Neuronal stem cell (in vitro differentiated cells): ENCODE measurements at regions not wholly inside any gene's neighbourhood (a gene's known extent, or its start where the extent isn't known, plus 50 kb on each side); places are given as distances from the start of the nearest gene placed in this dataset.
"Not testable (repeated sequence)": the region's sequence is repeated elsewhere in the genome, so short reads cannot be mapped to it uniquely, and the experiment has no call there.

Experiments
- DNase-seq: peaks from one replicate; pipeline ENCODE4 v3.0.0-alpha.2; 2013; ENCODE audit warnings: low spot score
- H2AFZ ChIP-seq: one replicate; pipeline ENCODE4 v1.6.1; 2013; ENCODE audit warnings: mild to moderate bottlenecking, low read length, inconsistent platforms
- H2AK5ac ChIP-seq: 2 replicates; pipeline ENCODE4 v1.6.1; 2013; ENCODE audit warnings: low read depth, mild to moderate bottlenecking, inconsistent platforms, low read length, moderate library complexity, mixed read lengths
- H2BK120ac ChIP-seq: 2 replicates; pipeline ENCODE4 v1.6.1; 2013; ENCODE audit warnings: low read depth, mild to moderate bottlenecking, inconsistent platforms, low read length, moderate library complexity, mixed read lengths
- H2BK12ac ChIP-seq: one replicate; pipeline ENCODE4 v1.6.1; 2013; ENCODE audit warnings: low read length, inconsistent platforms
- H2BK15ac ChIP-seq: 2 replicates; pipeline ENCODE4 v1.6.1; 2013; ENCODE audit warnings: mild to moderate bottlenecking, low read length, inconsistent platforms, mixed read lengths
- H2BK5ac ChIP-seq: one replicate; pipeline ENCODE4 v1.6.1; 2013; ENCODE audit warnings: inconsistent platforms, mild to moderate bottlenecking, low read length, moderate library complexity
- H3K14ac ChIP-seq: one replicate; pipeline ENCODE4 v1.6.1; 2013; ENCODE audit warnings: low read length, inconsistent platforms
- H3K18ac ChIP-seq: 2 replicates; pipeline ENCODE4 v1.6.1; 2013; ENCODE audit warnings: low read length, inconsistent platforms
- H3K23ac ChIP-seq: 2 replicates; pipeline ENCODE4 v1.6.1; 2013; ENCODE audit warnings: low read depth, mild to moderate bottlenecking, mixed read lengths, low read length, inconsistent platforms; ENCODE audit not compliant: poor library complexity
- H3K27ac ChIP-seq: replicated peaks from 3 replicates; pipeline ENCODE4 v1.5.1; 2013; ENCODE audit warnings: low read length, inconsistent platforms
- H3K27me3 ChIP-seq, 3 experiments: 2 replicates each; pipeline ENCODE4 v1.6.1; 2013; ENCODE audit warnings: low read length in 3 of 3, mild to moderate bottlenecking in 2 of 3, inconsistent platforms in 1 of 3, low read depth in 1 of 3, mixed read lengths in 1 of 3, moderate library complexity in 1 of 3; ENCODE audit not compliant: control insufficient read depth in 3 of 3, insufficient read depth in 3 of 3
- H3K36me3 ChIP-seq, 2 donors: replicated peaks in 1 of 2; 2 replicates each; pipeline ENCODE4 v1.6.1; 2013; ENCODE audit warnings: low read length in 2 of 2; ENCODE audit not compliant: control insufficient read depth in 2 of 2, insufficient read depth in 2 of 2
- H3K4ac ChIP-seq: 2 replicates; pipeline ENCODE4 v1.6.1; 2013; ENCODE audit warnings: inconsistent platforms, mild to moderate bottlenecking, low read length, moderate library complexity
- H3K4me1 ChIP-seq, 2 donors: 1 replicate in 1 of 2; 2 replicates in 1 of 2; pipeline ENCODE4 v1.6.1; 2013; ENCODE audit warnings: low read length in 2 of 2, low read depth in 1 of 2; ENCODE audit not compliant: control insufficient read depth in 2 of 2, insufficient read depth in 1 of 2
- H3K4me2 ChIP-seq: one replicate; pipeline ENCODE4 v1.6.1; 2013; ENCODE audit warnings: mild to moderate bottlenecking, low read length, inconsistent platforms; ENCODE audit not compliant: insufficient read depth, poor library complexity, severe bottlenecking
- H3K4me3 ChIP-seq, 2 donors: 2 replicates each; pipeline ENCODE4 v1.5.1; 2013; ENCODE audit warnings: low read length in 2 of 2, mild to moderate bottlenecking in 2 of 2, inconsistent platforms in 1 of 2, moderate library complexity in 1 of 2
- H3K79me1 ChIP-seq: one replicate; pipeline ENCODE4 v1.6.1; 2013; ENCODE audit warnings: low read depth, mild to moderate bottlenecking, inconsistent platforms, low read length, moderate library complexity
- H3K9ac ChIP-seq: one replicate; pipeline ENCODE4 v1.6.1; 2013; ENCODE audit warnings: mild to moderate bottlenecking, low read depth, low read length, inconsistent platforms; ENCODE audit not compliant: poor library complexity
- H3K9me3 ChIP-seq, 2 donors: replicated peaks in 1 of 2; 2 replicates each; pipeline versions ENCODE3 to v1.6.1; 2013; ENCODE audit warnings: low read length in 2 of 2, mild to moderate bottlenecking in 2 of 2, inconsistent platforms in 1 of 2, low read depth in 1 of 2, mixed read lengths in 1 of 2, moderate library complexity in 1 of 2; ENCODE audit not compliant: control insufficient read depth in 2 of 2, insufficient read depth in 1 of 2
- H4K8ac ChIP-seq: one replicate; pipeline ENCODE4 v1.6.1; 2013; ENCODE audit warnings: low read depth, mild to moderate bottlenecking, inconsistent platforms, low read length, moderate library complexity
- H4K91ac ChIP-seq: one replicate; pipeline ENCODE4 v1.6.1; 2013; ENCODE audit warnings: low read length, low read depth, mild to moderate bottlenecking, inconsistent platforms; ENCODE audit not compliant: poor library complexity
- WGBS, 2 donors: extraction: QIAGEN DNeasy Blood & Tissue Kit; methylation state at CpG; one replicate each; pipeline ENCODE4 v1.1.7; 2013; ENCODE audit warnings: missing lambda C conversion rate in 2 of 2, mixed read lengths in 1 of 2; ENCODE audit not compliant: insufficient read length in 2 of 2, insufficient replicate concordance in 1 of 2; ENCODE audit errors: extremely low coverage in 2 of 2; 5-methylcytosine and 5-hydroxymethylcytosine counted together

DNA sequence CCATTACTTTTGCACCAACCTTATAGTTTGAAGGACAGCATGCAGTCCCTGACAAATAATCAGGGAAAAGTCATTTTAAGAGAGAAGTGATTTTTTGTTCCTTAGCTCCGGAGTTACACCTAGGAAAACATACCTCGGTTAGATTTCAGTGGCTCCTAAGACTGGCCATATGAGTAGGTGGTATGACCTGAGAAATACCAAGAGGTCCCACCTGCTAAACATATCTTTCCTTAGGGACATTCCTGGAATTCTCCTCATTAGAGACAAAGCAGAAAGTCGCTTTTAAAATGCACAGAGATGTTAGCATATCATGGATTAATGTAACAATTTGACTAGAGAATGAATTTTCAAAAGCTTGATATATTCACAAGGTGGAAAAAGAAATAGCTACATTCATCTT lies 84.2 kb upstream of the RNPC3 start:
- Histone ChIP-seq H2AFZ (no peak overlapping the region), H3K27ac (no peak overlapping the region)
- WGBS, 2 donors = no CpG with 5 or more reads among the region's 3 CpGs

DNA sequence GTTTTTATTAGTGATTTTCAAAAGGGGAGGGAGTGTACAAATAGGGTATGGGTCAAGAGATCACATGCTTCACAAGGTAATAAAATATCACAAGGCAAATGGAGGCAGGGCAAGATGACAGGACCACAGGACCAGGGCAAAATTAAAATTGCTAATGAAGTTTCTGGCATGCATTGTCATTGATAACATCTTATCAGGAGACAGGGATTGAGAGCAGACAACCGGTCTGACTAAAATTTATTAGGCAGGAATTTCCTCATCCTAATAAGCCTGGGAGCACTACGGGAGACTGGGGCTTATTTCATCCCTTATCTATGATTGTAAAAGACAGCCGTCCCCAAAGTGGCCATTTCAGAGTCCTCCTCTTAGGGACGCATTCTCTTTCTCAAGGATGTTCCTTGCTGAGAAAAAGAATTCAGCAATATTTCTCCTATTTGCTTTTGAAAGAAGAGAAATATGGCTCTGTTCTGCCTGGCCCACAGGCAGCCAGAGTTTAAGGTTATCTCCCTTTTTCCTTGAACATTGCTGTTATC lies 88.9 kb upstream of the RNPC3 start:
- not testable (repeated sequence) for H3K36me3 ChIP-seq, H3K9ac ChIP-seq, H3K18ac ChIP-seq, H3K4me1 ChIP-seq, H3K4me2 ChIP-seq, H2BK120ac ChIP-seq, H2AK5ac ChIP-seq, H3K79me1 ChIP-seq, H3K27me3 ChIP-seq, H4K8ac ChIP-seq, H3K23ac ChIP-seq, H3K4me3 ChIP-seq, H3K4ac ChIP-seq, H3K27ac ChIP-seq, H2BK15ac ChIP-seq, H4K91ac ChIP-seq, H3K9me3 ChIP-seq, H2BK12ac ChIP-seq, H3K14ac ChIP-seq, H2BK5ac ChIP-seq, H2AFZ ChIP-seq, DNase-seq
- WGBS, 2 donors = no CpG with 5 or more reads among the region's 4 CpGs

More for the DNA sequence above, 84.2 kb upstream of the RNPC3 start:
- no peak overlapping the region for H3K18ac ChIP-seq
- H4K8ac ChIP-seq = no peak overlapping the region
- no peak overlapping the region for H2BK15ac ChIP-seq
- H2BK5ac ChIP-seq = no peak overlapping the region
- no peak overlapping the region for H2BK120ac ChIP-seq
- H3K27me3 ChIP-seq = no peaks in the 10 kb centered on the region
- H3K4ac ChIP-seq = no peak overlapping the region
- no peak overlapping the region for H3K4me3 ChIP-seq
- H2BK12ac ChIP-seq = no peak overlapping the region
- no peak overlapping the region for H3K23ac ChIP-seq
- no peak overlapping the region for H3K14ac ChIP-seq
- H3K4me1 ChIP-seq = no peaks in the 10 kb centered on the region
- H3K9ac ChIP-seq = no peak overlapping the region
- no peak overlapping the region for H4K91ac ChIP-seq
- DNase-seq = no peak
- no peak overlapping the region for H2AK5ac ChIP-seq
- no peaks in the 10 kb centered on the region for H3K36me3 ChIP-seq
- H3K9me3 ChIP-seq = no peaks in the 10 kb centered on the region
- no peaks in the 10 kb centered on the region for H3K79me1 ChIP-seq
- H3K4me2 ChIP-seq = no peak overlapping the region

DNA sequence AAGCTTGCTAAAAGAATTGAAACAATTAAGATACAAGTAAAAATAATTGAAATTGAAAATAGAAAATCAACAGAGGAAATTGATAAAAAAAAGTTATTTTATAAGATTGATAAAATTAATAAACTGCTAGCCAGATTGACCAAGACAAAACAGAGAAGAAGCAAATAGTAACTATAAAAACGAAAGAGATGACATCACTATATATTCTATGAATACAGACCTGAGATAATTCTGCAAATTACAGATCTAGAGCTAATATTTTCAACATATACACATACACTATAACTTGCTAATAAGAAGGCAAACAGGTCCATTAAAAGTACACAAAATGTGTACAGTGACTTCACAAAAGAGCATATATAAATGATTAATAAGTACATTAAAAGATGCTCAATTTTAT lies 90.1 kb upstream of the RNPC3 start:
- H2BK12ac ChIP-seq = no peak overlapping the region
- H2BK5ac ChIP-seq = no peak overlapping the region
- H3K27me3 ChIP-seq = no peaks in the 10 kb centered on the region
- no peak overlapping the region for H2BK120ac ChIP-seq
- WGBS, 2 donors = no CpG with 5 or more reads among the region's 1 CpG
- H3K9ac ChIP-seq = no peak overlapping the region
- no peak overlapping the region for H3K23ac ChIP-seq
- H3K18ac ChIP-seq = no peak overlapping the region
- no peak overlapping the region for H4K91ac ChIP-seq
- no peak overlapping the region for H3K4ac ChIP-seq
- no peak overlapping the region for H2AFZ ChIP-seq
- H4K8ac ChIP-seq = no peak overlapping the region
- no peak overlapping the region for H2BK15ac ChIP-seq
- no peaks in the 10 kb centered on the region for H3K36me3 ChIP-seq
- H3K4me2 ChIP-seq = no peak overlapping the region
- DNase-seq = no peak
- H3K27ac ChIP-seq = no peak overlapping the region
- no peak overlapping the region for H2AK5ac ChIP-seq
- no peak overlapping the region for H3K14ac ChIP-seq
- H3K4me1 ChIP-seq = no peaks in the 10 kb centered on the region
- H3K9me3 ChIP-seq = no peaks in the 10 kb centered on the region
- no peaks in the 10 kb centered on the region for H3K79me1 ChIP-seq
- no peak overlapping the region for H3K4me3 ChIP-seq

DNA sequence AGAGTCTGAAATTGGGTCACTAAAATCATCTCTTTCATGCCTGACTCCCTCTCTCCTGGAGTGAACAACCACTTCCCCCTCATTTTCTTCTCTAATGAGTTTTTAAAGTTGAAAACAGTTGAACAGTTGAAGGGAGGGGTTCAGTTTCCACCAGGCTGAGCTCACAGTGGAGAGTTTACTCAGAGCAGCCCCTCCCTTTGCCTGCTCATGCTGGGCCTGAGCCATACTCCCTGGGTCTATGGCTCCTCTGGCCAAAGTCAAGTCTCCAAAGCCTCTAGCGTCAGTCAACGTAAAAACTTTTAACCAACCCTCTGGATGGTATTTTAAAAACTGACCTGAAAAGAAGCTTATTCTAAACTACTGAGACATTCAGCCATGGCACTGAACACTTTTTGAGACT lies 100.8 kb upstream of the RNPC3 start:
- H3K23ac ChIP-seq = no peak overlapping the region
- no peak overlapping the region for H2BK120ac ChIP-seq
- no peak overlapping the region for H3K9ac ChIP-seq
- no peak overlapping the region for H4K8ac ChIP-seq
- no peak overlapping the region for H3K18ac ChIP-seq
- H3K27me3 ChIP-seq = no peaks in the 10 kb centered on the region
- H3K4ac ChIP-seq = no peak overlapping the region
- no peaks in the 10 kb centered on the region for H3K79me1 ChIP-seq
- no peak overlapping the region for H2BK12ac ChIP-seq
- H3K4me2 ChIP-seq = no peak overlapping the region
- no peak overlapping the region for H3K14ac ChIP-seq
- H3K4me1 ChIP-seq = no peaks in the 10 kb centered on the region
- H2BK5ac ChIP-seq = no peak overlapping the region
- no peak overlapping the region for H3K4me3 ChIP-seq
- no CpG with 5 or more reads among the region's 2 CpGs for WGBS, 2 donors
- H3K36me3 ChIP-seq = no peaks in the 10 kb centered on the region
- H3K9me3 ChIP-seq = no peaks in the 10 kb centered on the region
- H2AFZ ChIP-seq = peak overlapping the region; percentile 22
- no peak overlapping the region for H2BK15ac ChIP-seq
- no peak overlapping the region for H4K91ac ChIP-seq
- no peak for DNase-seq
- no peak overlapping the region for H3K27ac ChIP-seq
- H2AK5ac ChIP-seq = no peak overlapping the region
